NCI-H2029 (cell line): ENCODE measurements at regions not wholly inside any gene's neighbourhood (a gene's known extent, or its start where the extent isn't known, plus 50 kb on each side); places are given as distances from the start of the nearest gene placed in this dataset.

Experiments
- DNase-seq: peaks from one replicate; lab custom pipeline; 2025; lab: John Stamatoyannopoulos, UW

- no peak for DNase-seq
These were observed 52.8 kb downstream of the PPP1R2C start for GRCh38 chrX:42725196-42725595.

GRCh38 chrX:42720209-42720608, 57.8 kb downstream of the PPP1R2C start:
- no peak for DNase-seq

GRCh38 chrX:42715701-42716262, 62.2 kb downstream of the PPP1R2C start:
- DNase-seq: no peak

GRCh38 chrX:42714981-42715700, 62.8 kb downstream of the PPP1R2C start:
- DNase-seq: no peak

- no peak for DNase-seq
These were observed 67.5 kb downstream of the PPP1R2C start for GRCh38 chrX:42710452-42710851.

- no peak for DNase-seq
These were observed 69.7 kb downstream of the PPP1R2C start for GRCh38 chrX:42708222-42708621.

- DNase-seq: no peak
These were observed 70.2 kb downstream of the PPP1R2C start for GRCh38 chrX:42707742-42708141.

- no peak for DNase-seq
These were observed 73.5 kb downstream of the PPP1R2C start for GRCh38 chrX:42704454-42704853.

- no peak for DNase-seq
These were observed 80.4 kb downstream of the PPP1R2C start for GRCh38 chrX:42697544-42697943.

- DNase-seq: no peak
These were observed 81.3 kb downstream of the PPP1R2C start for GRCh38 chrX:42696536-42697124.

GRCh38 chrX:42695800-42696358, 82.1 kb downstream of the PPP1R2C start:
- no peak for DNase-seq

GRCh38 chrX:42694260-42694815, 83.6 kb downstream of the PPP1R2C start:
- DNase-seq: no peak

- no peak for DNase-seq
These were observed 86.8 kb downstream of the PPP1R2C start for GRCh38 chrX:42691196-42691595.

- no peak for DNase-seq
These were observed 91.3 kb downstream of the PPP1R2C start for GRCh38 chrX:42686706-42687105.

GRCh38 chrX:42686296-42686695, 91.7 kb downstream of the PPP1R2C start:
- DNase-seq: no peak

- DNase-seq: no peak
These were observed 93.9 kb downstream of the PPP1R2C start for GRCh38 chrX:42684065-42684464.

- no peak for DNase-seq
These were observed 97.3 kb downstream of the PPP1R2C start for GRCh38 chrX:42680666-42681065.

- DNase-seq: no peak
These were observed 99.8 kb downstream of the PPP1R2C start for GRCh38 chrX:42678133-42678532.

GRCh38 chrX:42673301-42673810, 104.6 kb downstream of the PPP1R2C start:
- DNase-seq: no peak

- DNase-seq: no peak
These were observed 113.3 kb downstream of the PPP1R2C start for GRCh38 chrX:42664680-42665079.

- DNase-seq: no peak
These were observed 149.5 kb downstream of the PPP1R2C start for GRCh38 chrX:42628471-42628870.

GRCh38 chrX:42627891-42628290, 150.1 kb downstream of the PPP1R2C start:
- DNase-seq: no peak

- no peak for DNase-seq
These were observed 153.4 kb downstream of the PPP1R2C start for GRCh38 chrX:42624524-42624923.
